Panc1 (cell line): ENCODE measurements at regions not wholly inside any gene's neighbourhood (a gene's known extent, or its start where the extent isn't known, plus 50 kb on each side); places are given as distances from the start of the nearest gene placed in this dataset.

Experiments used
- ATAC-seq: fragments of 200-7000 bp; cut with Tn5 transposase; 2 replicates; pipeline ENCODE4 v1.9.1; 2020; ENCODE audit warnings: mild to moderate bottlenecking, moderate library complexity
- BruUV-seq: library from RNA; stranded (reverse); fragments of 400-500 nt; replicated peaks from 2 replicates; lab custom pipeline; 2021; lab: Mats Ljungman, UMichigan
- CTCF ChIA-PET: fragments of 300-600 bp; sonication (Branson Sonifier 250); formaldehyde crosslinking; loops from one replicate; lab custom pipeline; 2022; ENCODE audit warnings: antibody characterized with exemption; lab: Charles Lee
- POLR2A ChIA-PET: fragments of 300-600 bp; sonication (Branson Sonifier 250); formaldehyde crosslinking; loops from one replicate; lab custom pipeline; 2022; ENCODE audit warnings: antibody characterized with exemption; lab: Charles Lee
- DNase-seq: peaks from one replicate; pipeline ENCODE4 v3.0.0-alpha.2; 2010; ENCODE audit warnings: low read depth, low spot score
- H3K27ac ChIP-seq: 2 replicates; pipeline ENCODE4 v1.5.1; 2011; ENCODE audit warnings: mild to moderate bottlenecking, low read length, inconsistent platforms
- H3K27me3 ChIP-seq: fragments of 200-500 bp; sonication (Bioruptor generic); 2 replicates; pipeline ENCODE4 v1.6.0; 2014; ENCODE audit warnings: low read length, inconsistent platforms; ENCODE audit not compliant: control insufficient read depth, insufficient read depth
- H3K36me3 ChIP-seq: fragments of 200-500 bp; sonication (Bioruptor generic); 2 replicates; pipeline ENCODE4 v1.5.1; 2014; ENCODE audit warnings: inconsistent platforms, mild to moderate bottlenecking, low read length, moderate library complexity; ENCODE audit not compliant: control insufficient read depth, insufficient read depth
- H3K4me1 ChIP-seq: 2 replicates; pipeline ENCODE4 v1.5.1; 2011; ENCODE audit warnings: inconsistent platforms, mild to moderate bottlenecking, low read length, moderate library complexity; ENCODE audit not compliant: control insufficient read depth, insufficient read depth
- H3K4me3 ChIP-seq, 2 experiments: 2 replicates each; pipeline ENCODE4 v1.5.1; 2011 to 2012; ENCODE audit warnings: low read depth in 2 of 2, low read length in 2 of 2, mild to moderate bottlenecking in 2 of 2, inconsistent platforms in 1 of 2, moderate library complexity in 1 of 2
- H3K9me3 ChIP-seq: fragments of 200-500 bp; sonication (Bioruptor generic); 2 replicates; pipeline ENCODE4 v1.5.1; 2014; ENCODE audit warnings: low read depth, mild to moderate bottlenecking, inconsistent platforms, low read length, moderate library complexity; ENCODE audit not compliant: control insufficient read depth, insufficient read depth
- POLR2AphosphoS5 ChIP-seq: IDR thresholded peaks from 2 replicates; pipeline ENCODE4 v1.6.1; 2012; ENCODE audit warnings: mild to moderate bottlenecking, low read depth, low read length, moderate library complexity
- SIN3A ChIP-seq: IDR thresholded peaks from 2 replicates; pipeline ENCODE4 v1.6.1; 2012; ENCODE audit warnings: low read depth, mild to moderate bottlenecking, low read length, moderate library complexity, borderline replicate concordance; ENCODE audit not compliant: insufficient read depth
- TCF7L2 ChIP-seq: IDR thresholded peaks from 2 replicates; pipeline ENCODE4 v1.6.1; 2011; ENCODE audit warnings: mild to moderate bottlenecking, low read depth, low read length, inconsistent platforms
- in situ Hi-C: cut with HindIII; loops from 2 replicates; pipeline ENCODE4 v1.10.0; 2016; ENCODE audit warnings: low sequenced_read_pairs, low pct_unique_long_range_greater_than_20kb
- intact Hi-C: fragments of 100-400 bp; cut with micrococcal nuclease; formaldehyde crosslinking; loops from one replicate; pipeline ENCODE4 v1.10.0; 2022; ENCODE audit not compliant: unreplicated experiment
- TF ChIP-seq, protein P1 (sequence below), 2 experiments: IDR thresholded peaks; 2 replicates each; pipeline ENCODE4 v1.6.1; 2011 to 2012; ENCODE audit warnings: low read depth in 2 of 2, control low read depth in 1 of 2, low read length in 1 of 2, mild to moderate bottlenecking in 1 of 2, moderate library complexity in 1 of 2; ENCODE audit not compliant: insufficient read depth in 1 of 2
- TF ChIP-seq, protein P2 (sequence below): fragments of 450-650 bp; IDR thresholded peaks from 2 replicates; pipeline ENCODE4 v1.5.1; 2017; ENCODE audit warnings: mild to moderate bottlenecking

DNA sequence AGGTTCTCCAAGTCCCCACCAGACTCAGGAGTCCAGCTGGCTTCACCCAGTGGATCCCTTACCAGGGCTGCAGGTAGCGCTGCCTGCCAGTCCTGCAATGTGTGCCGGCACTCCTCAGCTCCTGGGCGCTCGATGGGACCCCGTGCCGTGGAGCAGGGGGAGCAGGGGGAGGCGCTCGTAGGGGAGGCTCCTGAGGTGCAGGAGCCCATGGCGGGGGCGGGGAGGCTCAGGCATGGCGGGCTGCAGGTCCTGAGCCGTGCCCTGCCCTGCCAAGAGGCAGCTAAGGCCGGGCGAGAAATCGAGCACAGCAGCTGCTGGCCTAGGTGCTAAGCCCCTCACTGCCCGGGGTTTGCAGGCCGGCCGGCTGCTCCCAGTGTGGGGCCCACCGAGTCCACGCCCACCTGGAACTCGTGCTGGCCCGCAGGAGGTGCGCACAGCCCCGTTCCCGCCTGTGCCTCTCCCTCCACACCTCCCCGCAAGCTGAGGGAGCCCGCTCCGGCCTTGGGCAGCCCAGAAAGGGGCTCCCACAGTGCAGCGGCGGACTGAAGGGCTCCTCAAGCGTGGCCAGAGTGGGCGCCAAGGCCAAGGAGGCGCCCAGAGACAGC, 792.9 kb upstream of the CCDC179 start:
- CTCF ChIA-PET: interaction anchor here (0.6 kb wide), 1 partner anchor 805 kb away, joined by 7 read pairs; no protein-coding TSS in a partner anchor
- in situ Hi-C loops: no loop called here
- no TSS peak for BruUV-seq
- Histone ChIP-seq H3K4me3 (no peak overlapping the region), H3K27me3 (no peaks in the 10 kb centered on the region), H3K4me1 (no peaks in the 10 kb centered on the region), H3K9me3 (no peaks in the 10 kb centered on the region), H3K36me3 (no peaks in the 10 kb centered on the region), H3K27ac (no peak overlapping the region)
- intact Hi-C loops: no loop called here
- DNase-seq (no peak), ATAC-seq (no peak)
- TF ChIP-seq POLR2AphosphoS5 (no peak), SIN3A (no peak)
- TF ChIP-seq, protein P1, sequence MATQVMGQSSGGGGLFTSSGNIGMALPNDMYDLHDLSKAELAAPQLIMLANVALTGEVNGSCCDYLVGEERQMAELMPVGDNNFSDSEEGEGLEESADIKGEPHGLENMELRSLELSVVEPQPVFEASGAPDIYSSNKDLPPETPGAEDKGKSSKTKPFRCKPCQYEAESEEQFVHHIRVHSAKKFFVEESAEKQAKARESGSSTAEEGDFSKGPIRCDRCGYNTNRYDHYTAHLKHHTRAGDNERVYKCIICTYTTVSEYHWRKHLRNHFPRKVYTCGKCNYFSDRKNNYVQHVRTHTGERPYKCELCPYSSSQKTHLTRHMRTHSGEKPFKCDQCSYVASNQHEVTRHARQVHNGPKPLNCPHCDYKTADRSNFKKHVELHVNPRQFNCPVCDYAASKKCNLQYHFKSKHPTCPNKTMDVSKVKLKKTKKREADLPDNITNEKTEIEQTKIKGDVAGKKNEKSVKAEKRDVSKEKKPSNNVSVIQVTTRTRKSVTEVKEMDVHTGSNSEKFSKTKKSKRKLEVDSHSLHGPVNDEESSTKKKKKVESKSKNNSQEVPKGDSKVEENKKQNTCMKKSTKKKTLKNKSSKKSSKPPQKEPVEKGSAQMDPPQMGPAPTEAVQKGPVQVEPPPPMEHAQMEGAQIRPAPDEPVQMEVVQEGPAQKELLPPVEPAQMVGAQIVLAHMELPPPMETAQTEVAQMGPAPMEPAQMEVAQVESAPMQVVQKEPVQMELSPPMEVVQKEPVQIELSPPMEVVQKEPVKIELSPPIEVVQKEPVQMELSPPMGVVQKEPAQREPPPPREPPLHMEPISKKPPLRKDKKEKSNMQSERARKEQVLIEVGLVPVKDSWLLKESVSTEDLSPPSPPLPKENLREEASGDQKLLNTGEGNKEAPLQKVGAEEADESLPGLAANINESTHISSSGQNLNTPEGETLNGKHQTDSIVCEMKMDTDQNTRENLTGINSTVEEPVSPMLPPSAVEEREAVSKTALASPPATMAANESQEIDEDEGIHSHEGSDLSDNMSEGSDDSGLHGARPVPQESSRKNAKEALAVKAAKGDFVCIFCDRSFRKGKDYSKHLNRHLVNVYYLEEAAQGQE (IDR thresholded peaks at IDR 0.05; ENCODE audit: insufficient read depth in 1 of 2, low read depth in 2 of 2, low read length in 1 of 2): no peak
- TF ChIP-seq, protein P2, sequence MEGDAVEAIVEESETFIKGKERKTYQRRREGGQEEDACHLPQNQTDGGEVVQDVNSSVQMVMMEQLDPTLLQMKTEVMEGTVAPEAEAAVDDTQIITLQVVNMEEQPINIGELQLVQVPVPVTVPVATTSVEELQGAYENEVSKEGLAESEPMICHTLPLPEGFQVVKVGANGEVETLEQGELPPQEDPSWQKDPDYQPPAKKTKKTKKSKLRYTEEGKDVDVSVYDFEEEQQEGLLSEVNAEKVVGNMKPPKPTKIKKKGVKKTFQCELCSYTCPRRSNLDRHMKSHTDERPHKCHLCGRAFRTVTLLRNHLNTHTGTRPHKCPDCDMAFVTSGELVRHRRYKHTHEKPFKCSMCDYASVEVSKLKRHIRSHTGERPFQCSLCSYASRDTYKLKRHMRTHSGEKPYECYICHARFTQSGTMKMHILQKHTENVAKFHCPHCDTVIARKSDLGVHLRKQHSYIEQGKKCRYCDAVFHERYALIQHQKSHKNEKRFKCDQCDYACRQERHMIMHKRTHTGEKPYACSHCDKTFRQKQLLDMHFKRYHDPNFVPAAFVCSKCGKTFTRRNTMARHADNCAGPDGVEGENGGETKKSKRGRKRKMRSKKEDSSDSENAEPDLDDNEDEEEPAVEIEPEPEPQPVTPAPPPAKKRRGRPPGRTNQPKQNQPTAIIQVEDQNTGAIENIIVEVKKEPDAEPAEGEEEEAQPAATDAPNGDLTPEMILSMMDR: no peak
- POLR2A ChIA-PET: no interaction called here

DNA sequence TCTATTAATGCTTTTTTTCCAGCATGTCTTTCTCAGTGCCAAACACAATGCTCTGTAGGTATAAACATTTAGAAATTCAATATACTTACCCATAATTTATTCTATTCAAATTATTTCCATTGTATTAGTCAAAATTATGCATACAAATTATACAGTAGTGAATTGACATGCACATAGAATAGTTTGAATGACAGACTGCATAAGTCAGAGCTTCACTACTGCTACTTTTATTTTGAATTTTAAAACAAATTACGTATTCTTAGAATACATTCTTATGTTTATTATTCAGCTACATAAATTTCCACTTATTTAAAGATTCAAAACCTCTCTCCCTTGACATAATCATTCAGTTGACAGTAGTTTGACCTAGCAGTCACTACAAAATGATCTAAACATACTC, 808.0 kb upstream of the CCDC179 start:
- H3K9me3 ChIP-seq: no peaks in the 10 kb centered on the region
- H3K27ac ChIP-seq: no peak overlapping the region
- ChIA-PET POLR2A (no interaction called here), CTCF (no interaction called here)
- H3K4me3 ChIP-seq: no peak overlapping the region
- H3K27me3 ChIP-seq: no peaks in the 10 kb centered on the region
- BruUV-seq: no TSS peak
- intact Hi-C loops: no loop called here
- H3K4me1 ChIP-seq: no peaks in the 10 kb centered on the region
- TF ChIP-seq, protein P2: no peak
- TF ChIP-seq TCF7L2: no peak
- TF ChIP-seq, protein P1 (IDR thresholded peaks at IDR 0.05; ENCODE audit: insufficient read depth in 1 of 2, low read depth in 2 of 2, low read length in 1 of 2): no peak
- TF ChIP-seq POLR2AphosphoS5: no peak
- TF ChIP-seq SIN3A: no peak
- DNase-seq (no peak), ATAC-seq (no peak)
- no peaks in the 10 kb centered on the region for H3K36me3 ChIP-seq
- in situ Hi-C loops: no loop called here
